Upper lobe of left lung (tissue), 4 donors: ENCODE measurements at regions not wholly inside any gene's neighbourhood (a gene's known extent, or its start where the extent isn't known, plus 50 kb on each side); places are given as distances from the start of the nearest gene placed in this dataset.

Experiments used
- CTCF ChIP-seq, 6 experiments: fragments of 450-650 bp in 4 of 6; fragments of 200-600 bp in 2 of 6; sonication (generic) in 2 of 6; IDR thresholded peaks; one replicate each; pipeline ENCODE4 v1.5.1; 2016 to 2019; ENCODE audit warnings: antibody characterized with exemption in 6 of 6
- POLR2A ChIP-seq, 4 donors: fragments of 450-650 bp; IDR thresholded peaks; one replicate each; pipeline ENCODE4 v1.5.1; 2016 to 2017; ENCODE audit warnings: antibody characterized with exemption in 4 of 4, mild to moderate bottlenecking in 2 of 4

GRCh38 chr2:129880309-129880708, 99.2 kb upstream of the RAB6C start:
- no peak for TF ChIP-seq CTCF (IDR thresholded peaks at IDR 0.05)
- no peak for TF ChIP-seq POLR2A (IDR thresholded peaks at IDR 0.05)
